ENCODE measurements at regions not wholly inside any gene's neighbourhood (a gene's known extent, or its start where the extent isn't known, plus 50 kb on each side); places are given as distances from the start of the nearest gene placed in this dataset.
"Not testable (repeated sequence)": the region's sequence is repeated elsewhere in the genome, so short reads cannot be mapped to it uniquely, and the experiment has no call there.

GRCh38 chr1:94769551-94769950 is 50.6 kb upstream of the SLC44A3 start:
- no peak for DNase-seq (ENCODE audit: low spot score)

GRCh38 chr1:94768036-94768435 is 52.1 kb upstream of the SLC44A3 start:
- DNase-seq (ENCODE audit: low spot score): no peak

- DNase-seq (ENCODE audit: low spot score): no peak
Observed at GRCh38 chr1:94765958-94766357, 54.2 kb upstream of the SLC44A3 start.

GRCh38 chr1:94759188-94759587 is 61.0 kb upstream of the SLC44A3 start:
- no peak for DNase-seq (ENCODE audit: low spot score)

- peak; percentile 27 for DNase-seq (ENCODE audit: low spot score)
Observed at GRCh38 chr1:94757931-94758330, 62.2 kb upstream of the SLC44A3 start.

GRCh38 chr1:94755675-94756074 is 64.5 kb upstream of the SLC44A3 start:
- DNase-seq (ENCODE audit: low spot score): no peak

GRCh38 chr1:94755016-94755415 is 65.1 kb upstream of the SLC44A3 start:
- DNase-seq (ENCODE audit: low spot score): not testable (repeated sequence)

GRCh38 chr1:94754570-94754969 is 65.6 kb upstream of the SLC44A3 start:
- DNase-seq (ENCODE audit: low spot score): no peak

- no peak for DNase-seq (ENCODE audit: low spot score)
Observed at GRCh38 chr1:94754095-94754494, 66.1 kb upstream of the SLC44A3 start.

- no peak for DNase-seq (ENCODE audit: low spot score)
Observed at GRCh38 chr1:94753171-94753972, 66.8 kb upstream of the SLC44A3 start.

GRCh38 chr1:94751483-94751882 is 68.7 kb upstream of the SLC44A3 start:
- DNase-seq (ENCODE audit: low spot score): not testable (repeated sequence)

- no peak for DNase-seq (ENCODE audit: low spot score)
Observed at GRCh38 chr1:94746635-94747525, 73.3 kb upstream of the SLC44A3 start.

GRCh38 chr1:94745742-94746141 is 74.4 kb upstream of the SLC44A3 start:
- DNase-seq (ENCODE audit: low spot score): no peak

- DNase-seq (ENCODE audit: low spot score): no peak
Observed at GRCh38 chr1:94743862-94744261, 76.3 kb upstream of the SLC44A3 start.

- no peak for DNase-seq (ENCODE audit: low spot score)
Observed at GRCh38 chr1:94741996-94742395, 78.2 kb upstream of the SLC44A3 start.

GRCh38 chr1:94741510-94741909 is 78.6 kb upstream of the SLC44A3 start:
- DNase-seq (ENCODE audit: low spot score): no peak

- no peak for DNase-seq (ENCODE audit: low spot score)
Observed at GRCh38 chr1:94739521-94740061, 80.6 kb upstream of the SLC44A3 start.

GRCh38 chr1:94738371-94738770 is 81.8 kb upstream of the SLC44A3 start:
- DNase-seq (ENCODE audit: low spot score): no peak

GRCh38 chr1:94737124-94737998 is 82.8 kb upstream of the SLC44A3 start:
- no peak for DNase-seq (ENCODE audit: low spot score)

GRCh38 chr1:94736549-94736948 is 83.6 kb upstream of the SLC44A3 start:
- DNase-seq (ENCODE audit: low spot score): no peak

GRCh38 chr1:94736073-94736472 is 84.1 kb upstream of the SLC44A3 start:
- no peak for DNase-seq (ENCODE audit: low spot score)

Measured in iPS-NIHi11 (cell line).